Kidney capillary endothelial cell (primary cell): ENCODE measurements at regions not wholly inside any gene's neighbourhood (a gene's known extent, or its start where the extent isn't known, plus 50 kb on each side); places are given as distances from the start of the nearest gene placed in this dataset.
"Not testable (repeated sequence)": the region's sequence is repeated elsewhere in the genome, so short reads cannot be mapped to it uniquely, and the experiment has no call there.

Source experiments
- DNase-seq: peaks from one replicate; pipeline ENCODE4 v3.0.0-alpha.2; 2018; ENCODE audit warnings: low spot score

GRCh38 chr5:62886603-62887315 lies 308.1 kb downstream of the LRRC70 start:
- no peak for DNase-seq

GRCh38 chr5:62837330-62837729 lies 258.7 kb downstream of the LRRC70 start:
- not testable (repeated sequence) for DNase-seq

- no peak for DNase-seq
Observed at GRCh38 chr5:62829604-62829986, 251.0 kb downstream of the LRRC70 start.

- DNase-seq: no peak
Observed at GRCh38 chr5:62828742-62829603, 250.4 kb downstream of the LRRC70 start.

- no peak for DNase-seq
Observed at GRCh38 chr5:62825623-62826220, 247.1 kb downstream of the LRRC70 start.

DNA sequence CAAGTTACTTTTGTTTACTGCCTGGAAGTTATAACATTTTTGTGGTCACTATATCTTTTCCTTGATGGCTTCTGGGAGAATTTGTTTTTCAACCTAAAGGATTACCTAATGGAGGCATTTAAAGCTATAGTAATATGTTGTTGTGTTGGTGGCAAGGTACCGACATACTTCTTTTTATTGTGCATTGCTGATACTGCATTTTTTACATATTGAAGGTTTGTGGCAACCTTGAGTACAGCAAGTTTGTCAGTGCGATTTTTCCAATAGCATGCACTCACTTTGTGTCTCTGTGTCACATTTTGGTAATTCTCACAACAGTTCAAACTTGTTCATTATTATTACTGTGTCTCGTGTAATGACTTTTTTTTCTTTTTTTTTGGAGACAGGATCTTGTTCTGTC lies 246.3 kb downstream of the LRRC70 start:
- DNase-seq: no peak

GRCh38 chr5:62817043-62817442 lies 238.4 kb downstream of the LRRC70 start:
- not testable (repeated sequence) for DNase-seq

- DNase-seq: no peak
Observed at GRCh38 chr5:62814991-62815390, 236.4 kb downstream of the LRRC70 start.

DNA sequence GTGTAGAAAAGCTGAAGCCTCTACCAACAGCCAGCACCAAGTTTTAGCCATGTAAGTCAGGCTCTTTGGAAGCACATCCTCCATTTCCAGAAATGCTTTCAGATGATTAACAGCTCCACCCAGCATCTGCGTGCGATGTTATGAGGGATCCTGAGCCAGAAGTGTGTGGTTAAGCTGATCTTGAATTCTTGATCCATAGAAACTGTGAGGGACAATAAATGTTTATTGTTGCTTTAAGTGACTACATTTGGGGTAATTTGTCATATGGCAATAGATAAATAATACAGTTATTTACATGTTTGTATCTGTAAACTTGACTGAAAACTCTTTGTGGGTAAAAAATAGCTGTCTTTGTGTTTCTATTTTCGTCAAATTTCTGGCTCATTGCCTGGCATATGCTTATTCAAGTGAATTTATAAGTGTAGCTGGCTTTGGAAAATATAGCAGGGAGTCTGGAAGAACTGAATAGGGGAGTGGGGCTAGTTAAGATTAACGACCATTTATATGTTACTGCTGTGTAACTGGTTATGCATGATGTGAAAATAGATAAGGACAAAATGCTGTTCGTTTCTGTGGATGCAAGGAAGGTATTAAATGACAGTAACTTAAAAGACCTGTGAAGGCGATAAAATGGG lies 234.1 kb downstream of the LRRC70 start:
- no peak for DNase-seq

- not testable (repeated sequence) for DNase-seq
Observed at GRCh38 chr5:62804819-62805218, 226.2 kb downstream of the LRRC70 start.

DNA sequence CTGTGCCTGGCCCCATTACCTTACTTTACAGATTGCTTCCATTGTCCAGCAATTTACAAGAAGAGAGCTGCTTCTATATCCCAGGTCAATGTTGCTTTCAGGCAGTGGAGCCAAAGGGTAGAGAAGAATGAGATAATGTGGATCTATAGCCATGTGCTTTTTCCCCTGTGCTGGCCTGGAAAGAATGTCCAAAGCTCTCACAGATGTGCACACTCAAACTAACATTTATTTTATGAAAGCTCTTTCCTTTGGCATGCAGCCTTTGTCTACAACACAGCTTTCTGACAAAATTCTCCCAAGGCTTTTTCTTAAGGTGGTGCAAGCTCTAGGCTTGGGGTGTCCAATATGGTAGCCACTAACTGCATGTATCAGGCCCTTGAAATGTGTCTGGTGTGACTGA lies 217.3 kb downstream of the LRRC70 start:
- no peak for DNase-seq

GRCh38 chr5:62794456-62794855 lies 215.8 kb downstream of the LRRC70 start:
- no peak for DNase-seq

DNA sequence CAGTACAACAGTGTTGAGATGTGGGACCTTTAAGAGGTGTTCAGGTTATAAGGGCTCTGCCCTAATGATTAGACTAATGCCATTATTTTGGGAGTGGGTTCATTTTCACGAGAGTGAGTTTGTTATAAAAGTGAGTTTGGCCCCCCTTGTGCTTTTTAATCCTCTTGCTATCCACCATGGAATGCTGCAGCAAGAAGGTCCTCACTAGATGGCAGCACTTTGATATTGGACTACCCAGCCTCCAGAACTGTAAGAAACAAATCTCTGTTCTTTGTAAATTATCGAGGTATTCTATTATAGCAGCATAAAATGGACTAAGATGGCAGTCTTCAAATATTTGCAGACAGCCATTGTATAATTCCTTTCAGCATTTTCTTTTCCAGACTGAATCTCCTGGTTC lies 212.4 kb downstream of the LRRC70 start:
- no peak for DNase-seq

GRCh38 chr5:62790348-62790747 lies 211.7 kb downstream of the LRRC70 start:
- DNase-seq: no peak

DNA sequence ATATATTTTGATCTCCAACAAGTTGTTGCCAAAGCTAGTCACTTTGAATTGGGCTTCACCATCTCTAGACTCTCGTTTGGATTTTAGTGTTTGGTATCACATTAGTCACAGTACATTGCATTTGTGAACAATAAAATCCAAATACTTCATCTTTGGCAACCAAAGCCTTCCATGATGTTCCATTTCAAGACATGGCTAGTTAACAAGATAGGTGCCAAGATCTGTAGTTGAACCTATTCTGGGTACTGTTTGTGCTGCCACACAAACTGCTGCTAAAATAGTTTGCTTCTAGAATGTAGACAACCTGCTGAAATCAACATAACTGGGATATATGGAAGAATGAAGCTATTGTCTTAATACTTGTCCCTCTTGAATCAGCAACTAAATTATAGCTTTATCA lies 207.5 kb downstream of the LRRC70 start:
- DNase-seq: no peak

- DNase-seq: no peak
Observed at GRCh38 chr5:62785588-62785987, 207.0 kb downstream of the LRRC70 start.

DNA sequence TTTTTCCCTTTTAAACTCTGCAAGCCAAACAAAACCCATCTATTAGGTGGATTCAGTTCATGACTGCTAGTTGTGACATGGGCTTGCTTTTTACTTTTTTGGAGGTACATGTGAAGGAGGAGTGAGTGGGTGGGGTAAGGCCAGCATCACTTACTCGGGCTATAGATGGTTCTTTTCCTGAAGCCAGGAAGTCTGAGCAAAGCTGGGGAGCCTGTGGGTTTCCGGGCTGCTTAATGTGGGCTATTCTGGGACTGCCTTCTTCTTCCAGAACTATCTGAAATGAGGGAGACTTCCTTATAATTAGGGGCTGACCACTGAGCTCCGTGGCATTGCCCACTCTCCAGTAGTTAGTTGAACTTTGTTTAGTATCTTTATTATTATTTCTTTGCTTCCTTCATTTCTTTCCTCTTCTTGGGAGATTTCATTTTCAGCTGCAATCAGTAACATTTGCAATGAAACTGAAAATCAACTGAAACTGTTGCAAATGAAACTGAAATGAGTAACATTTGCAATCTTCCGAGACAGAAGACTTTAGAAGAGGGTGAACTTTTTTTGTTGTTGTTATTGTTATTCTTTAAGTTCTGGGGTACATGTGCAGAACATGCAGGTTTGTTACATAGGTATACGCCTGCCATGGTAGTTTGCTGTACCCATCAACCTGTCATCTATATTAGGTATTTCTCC lies 204.9 kb downstream of the LRRC70 start:
- DNase-seq: no peak

- no peak for DNase-seq
Observed at GRCh38 chr5:62780888-62781287, 202.3 kb downstream of the LRRC70 start.

DNA sequence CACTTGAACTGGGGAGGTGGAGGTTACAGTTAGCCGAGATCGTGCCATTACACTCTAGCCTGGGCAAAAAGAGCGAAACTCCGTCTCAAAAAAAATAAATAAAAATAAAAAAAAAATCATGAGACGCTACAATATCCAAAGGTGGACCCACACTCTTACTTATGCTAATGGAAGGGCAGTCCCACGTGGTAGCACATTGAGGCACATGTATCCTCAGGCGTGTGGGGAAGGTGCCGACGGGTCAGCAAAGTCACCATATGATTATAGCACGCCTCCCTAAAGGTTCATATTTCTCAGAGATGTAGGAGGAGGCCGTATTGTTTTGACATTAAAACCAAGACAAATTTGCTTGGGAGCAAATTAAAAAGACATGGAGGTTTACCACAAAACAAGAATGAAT lies 201.6 kb downstream of the LRRC70 start:
- DNase-seq: no peak

DNA sequence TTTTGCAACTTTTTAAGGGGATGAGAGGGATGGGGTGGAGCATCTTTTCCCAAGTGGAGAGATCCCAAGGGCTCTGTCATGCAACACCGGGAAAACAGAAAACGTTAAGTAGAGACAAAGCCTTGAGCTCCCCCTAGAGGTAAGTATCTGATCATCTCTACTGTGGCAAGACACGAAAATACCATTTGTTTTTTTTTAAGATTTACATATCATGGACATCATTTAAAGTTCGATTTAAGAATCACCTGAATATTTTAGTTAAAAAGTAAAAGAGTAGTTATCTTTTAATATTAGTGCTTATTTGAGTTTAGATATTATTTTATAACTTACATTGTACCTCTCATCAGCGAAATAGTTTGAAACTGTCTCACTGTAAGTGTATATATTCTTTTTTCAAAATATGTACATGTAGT lies 200.4 kb downstream of the LRRC70 start:
- DNase-seq: peak; percentile 59

DNA sequence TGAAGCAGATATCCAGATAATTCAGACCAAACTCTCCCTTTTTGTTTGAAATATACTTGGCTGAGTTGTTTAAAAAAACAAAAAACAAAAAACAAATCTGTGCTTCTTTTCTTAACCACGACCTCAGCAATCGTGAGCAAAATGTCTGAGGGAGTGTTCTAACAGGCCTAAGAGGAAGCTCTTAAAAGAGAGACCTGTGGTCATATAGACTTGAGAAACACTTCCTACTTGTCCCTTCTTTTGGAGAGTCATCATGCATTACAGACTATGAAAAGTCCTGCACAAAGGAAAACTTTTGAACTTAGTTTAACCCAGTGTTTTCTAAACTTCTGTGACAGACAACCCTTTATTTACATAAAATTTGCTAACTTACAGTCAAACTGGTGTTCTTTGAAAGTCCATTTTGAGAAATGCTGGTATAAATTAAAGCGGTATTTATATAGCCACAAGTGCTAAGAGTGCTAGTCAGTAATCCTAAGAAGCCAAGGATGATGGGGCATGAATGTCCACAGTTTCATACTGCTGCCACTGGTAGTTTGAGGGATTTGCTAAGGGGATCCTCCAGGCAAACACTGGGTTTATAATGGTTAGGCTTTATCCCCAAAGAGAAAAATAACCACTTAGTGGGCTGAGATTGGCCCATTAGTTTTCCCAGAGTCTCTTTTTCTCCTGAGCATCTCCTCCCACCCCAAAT lies 199.8 kb downstream of the LRRC70 start:
- no peak for DNase-seq
